ENCODE measurements at regions not wholly inside any gene's neighbourhood (a gene's known extent, or its start where the extent isn't known, plus 50 kb on each side); places are given as distances from the start of the nearest gene placed in this dataset.

- Histone ChIP-seq H3K4me1 (peaks cover 22 to 31% (median 24%) of the 10 kb centered on the region in 10 experiments), H3K4me3 (no peak overlapping the region), H3K27ac (no peak overlapping the region), H3K36me3 (no peaks in the 10 kb centered on the region), H3K4me2 (peak overlapping the region in 1 of 11 experiments; percentile 14; a peak in 2 of 22 replicates), H4K20me1 (peaks cover 0 to 36% (median 0%) of the 10 kb centered on the region in 11 experiments; a peak in 9 of 22 replicates), H3K27me3 (peaks cover 0 to 90% (median 14%) of the 10 kb centered on the region in 11 experiments; a peak in 13 of 22 replicates), H3K9me3 (replicated peaks in 1 of 11) (no peaks in the 10 kb centered on the region), H3K9ac (no peak overlapping the region)
- TF ChIP-seq Cebpa-rat (IDR thresholded peaks at IDR 0.05): no peak
These were observed 253.3 kb upstream of the AGAP1 start for GRCh38 chr2:235240574-235240973.

- peaks cover 23 to 34% (median 30%) of the 10 kb centered on the region in 10 experiments for H3K4me1 ChIP-seq
- peak overlapping the region; percentile 65 to 88 (median 75) for H3K4me2 ChIP-seq
- H3K27ac ChIP-seq: peak overlapping the region in 9 of 11 experiments; percentile 10 to 48 (median 38); a peak in 9 of 22 replicates
- peaks cover 0 to 95% (median 14%) of the 10 kb centered on the region in 11 experiments; a peak in 13 of 22 replicates for H3K27me3 ChIP-seq
- TF ChIP-seq Cebpa-rat (IDR thresholded peaks at IDR 0.05): peak in 3 of 11 experiments; percentile 26 to 38 (median 32); a peak in 4 of 22 replicates
- H3K9ac ChIP-seq: peak overlapping the region in 5 of 11 experiments; percentile 4 to 38 (median 19); a peak in 4 of 22 replicates
- H3K4me3 ChIP-seq: no peak overlapping the region
- peaks cover 0 to 11% (median 7%) of the 10 kb centered on the region in 11 experiments; a peak in 15 of 22 replicates for H3K9me3 ChIP-seq (replicated peaks in 1 of 11)
- peaks cover 0 to 36% (median 0%) of the 10 kb centered on the region in 11 experiments; a peak in 9 of 22 replicates for H4K20me1 ChIP-seq
- no peaks in the 10 kb centered on the region for H3K36me3 ChIP-seq
These were observed 249.3 kb upstream of the AGAP1 start for GRCh38 chr2:235244255-235245220.

DNA sequence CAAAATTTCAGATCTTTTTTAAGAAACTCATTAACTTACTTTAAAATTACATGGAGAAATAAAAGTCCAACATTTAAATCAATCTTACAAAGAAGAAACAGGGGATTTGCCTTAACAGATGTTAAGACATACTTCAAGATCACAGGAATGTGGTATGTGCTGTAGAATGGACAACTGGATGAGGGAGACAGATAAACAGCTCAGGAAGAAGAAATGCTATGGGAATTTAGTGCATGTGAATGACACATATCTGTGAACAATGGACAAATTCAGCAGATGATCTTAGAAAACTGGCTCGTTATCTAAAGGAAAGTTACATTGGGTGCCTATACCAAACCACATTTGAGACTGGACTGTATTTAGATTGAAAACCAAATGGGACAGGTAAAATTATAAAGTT lies 246.8 kb upstream of the AGAP1 start:
- Histone ChIP-seq H4K20me1 (peaks cover 0 to 31% (median 0%) of the 10 kb centered on the region in 11 experiments; a peak in 9 of 22 replicates), H3K36me3 (no peaks in the 10 kb centered on the region), H3K4me3 (no peak overlapping the region), H3K27ac (no peak overlapping the region), H3K9ac (no peak overlapping the region), H3K4me2 (no peak overlapping the region), H3K27me3 (peaks cover 0 to 83% (median 12%) of the 10 kb centered on the region in 11 experiments; a peak in 13 of 22 replicates), H3K9me3 (replicated peaks in 1 of 11) (peaks cover 0 to 15% (median 7%) of the 10 kb centered on the region in 11 experiments; a peak in 15 of 22 replicates), H3K4me1 (peaks cover 23 to 31% (median 28%) of the 10 kb centered on the region in 10 experiments)
- no peak for TF ChIP-seq Cebpa-rat (IDR thresholded peaks at IDR 0.05)

DNA sequence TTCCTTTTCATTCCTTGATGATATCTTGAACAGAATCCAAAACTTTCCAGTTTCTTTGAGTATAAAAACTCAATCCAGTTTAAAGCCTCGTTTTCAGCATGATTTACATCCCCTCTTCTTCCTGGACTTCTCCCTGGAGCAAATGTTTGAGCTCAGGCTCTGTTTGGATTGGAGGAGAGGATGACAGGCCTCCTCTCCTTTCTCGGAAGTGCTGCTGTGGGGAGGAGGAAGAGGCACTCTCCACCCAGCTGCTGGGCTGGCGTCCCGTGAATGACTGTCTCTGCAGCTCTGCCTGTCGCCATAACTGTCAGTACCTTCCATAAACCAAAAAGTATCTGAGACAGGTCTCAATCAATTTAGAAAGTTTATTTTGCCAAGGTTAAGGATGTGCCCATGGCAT lies 238.2 kb upstream of the AGAP1 start:
- Histone ChIP-seq H3K9ac (no peak overlapping the region), H3K36me3 (no peaks in the 10 kb centered on the region), H3K27ac (no peak overlapping the region), H3K4me2 (peak overlapping the region in 10 of 11 experiments; percentile 3 to 54 (median 36); a peak in 12 of 22 replicates), H3K9me3 (replicated peaks in 1 of 11) (peaks cover 0 to 4% (median 0%) of the 10 kb centered on the region in 11 experiments; a peak in 1 of 22 replicates), H3K4me1 (peaks cover 0 to 15% (median 12%) of the 10 kb centered on the region in 10 experiments; a peak in 12 of 20 replicates), H3K27me3 (peaks cover 0 to 40% (median 0%) of the 10 kb centered on the region in 11 experiments; a peak in 4 of 22 replicates), H4K20me1 (0 out of 22 replicates have a peak, but pooled peaks cover 0 to 3% (median 0%) of the 10 kb centered on the region in 11 experiments), H3K4me3 (no peak overlapping the region)
- no peak for TF ChIP-seq Cebpa-rat (IDR thresholded peaks at IDR 0.05)

DNA sequence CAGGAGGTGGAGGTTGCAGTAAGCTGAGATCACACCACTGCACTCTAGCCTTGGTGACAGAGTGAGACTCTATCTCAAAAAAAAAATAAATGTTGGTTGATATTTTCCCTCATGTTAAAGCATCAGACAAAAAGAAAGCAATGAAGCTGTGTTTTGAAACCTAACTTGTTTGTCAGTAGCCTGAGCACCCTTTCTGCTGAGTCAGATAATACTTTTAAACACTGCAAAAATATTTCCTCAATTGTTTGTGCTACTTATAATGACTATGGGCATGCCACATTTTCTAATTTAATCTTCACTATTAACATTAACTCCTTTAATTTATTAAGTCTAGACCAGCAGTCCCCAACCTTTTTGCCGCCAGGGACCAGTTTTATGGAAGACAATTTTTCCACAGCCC lies 236.3 kb upstream of the AGAP1 start:
- no peak overlapping the region for H3K4me3 ChIP-seq
- H3K4me1 ChIP-seq: peaks cover 0 to 21% (median 13%) of the 10 kb centered on the region in 10 experiments; a peak in 12 of 20 replicates
- peaks cover 0 to 44% (median 0%) of the 10 kb centered on the region in 11 experiments; a peak in 6 of 22 replicates for H3K27me3 ChIP-seq
- H3K9ac ChIP-seq: no peak overlapping the region
- TF ChIP-seq Cebpa-rat (IDR thresholded peaks at IDR 0.05): no peak
- H3K27ac ChIP-seq: no peak overlapping the region
- H3K4me2 ChIP-seq: no peak overlapping the region
- 0 out of 22 replicates have a peak, but pooled peaks cover 0 to 3% (median 0%) of the 10 kb centered on the region in 11 experiments for H4K20me1 ChIP-seq
- H3K9me3 ChIP-seq (replicated peaks in 1 of 11): peaks cover 0 to 6% (median 0%) of the 10 kb centered on the region in 11 experiments; a peak in 5 of 22 replicates
- H3K36me3 ChIP-seq: no peaks in the 10 kb centered on the region

DNA sequence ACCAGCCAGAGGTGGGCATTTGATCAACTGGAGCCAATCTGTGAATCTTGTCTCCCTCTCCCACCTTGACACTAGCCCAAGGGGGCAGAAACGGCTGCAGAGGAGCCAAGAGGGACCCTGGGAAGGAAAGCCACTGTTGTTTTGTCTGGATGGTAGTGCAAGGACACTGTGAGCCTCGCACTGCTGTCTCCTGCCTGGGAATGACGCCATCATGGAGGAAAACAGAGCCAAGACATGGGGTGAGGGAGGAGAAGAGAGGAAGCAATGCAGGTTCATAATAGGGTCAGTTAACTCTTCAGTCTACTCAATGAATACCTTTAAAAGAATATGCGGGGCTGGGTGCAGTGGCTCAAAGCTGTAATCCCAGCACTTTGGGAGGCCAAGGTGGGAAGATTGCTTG lies 231.1 kb upstream of the AGAP1 start:
- H3K36me3 ChIP-seq: no peaks in the 10 kb centered on the region
- H3K27ac ChIP-seq: no peak overlapping the region
- H3K4me1 ChIP-seq: peaks cover 22 to 53% (median 44%) of the 10 kb centered on the region in 10 experiments
- TF ChIP-seq Cebpa-rat (IDR thresholded peaks at IDR 0.05): no peak
- no peak overlapping the region for H3K4me3 ChIP-seq
- H3K9me3 ChIP-seq (replicated peaks in 1 of 11): peaks cover 0 to 8% (median 0%) of the 10 kb centered on the region in 11 experiments; a peak in 4 of 22 replicates
- no peak overlapping the region; a peak in 2 of 22 replicates for H3K4me2 ChIP-seq
- H3K27me3 ChIP-seq: peaks cover 0 to 48% (median 0%) of the 10 kb centered on the region in 11 experiments; a peak in 6 of 22 replicates
- no peaks in the 10 kb centered on the region for H4K20me1 ChIP-seq
- H3K9ac ChIP-seq: no peak overlapping the region

- no peaks in the 10 kb centered on the region for H3K36me3 ChIP-seq
- peaks cover 0 to 48% (median 0%) of the 10 kb centered on the region in 11 experiments; a peak in 6 of 22 replicates for H3K27me3 ChIP-seq
- no peak overlapping the region for H3K4me3 ChIP-seq
- H4K20me1 ChIP-seq: no peaks in the 10 kb centered on the region
- peak overlapping the region in 2 of 11 experiments; percentile 13 to 20; a peak in 2 of 22 replicates for H3K27ac ChIP-seq
- TF ChIP-seq Cebpa-rat (IDR thresholded peaks at IDR 0.05): no peak
- peaks cover 29 to 60% (median 51%) of the 10 kb centered on the region in 10 experiments for H3K4me1 ChIP-seq
- peaks cover 0 to 8% (median 0%) of the 10 kb centered on the region in 11 experiments; a peak in 4 of 22 replicates for H3K9me3 ChIP-seq (replicated peaks in 1 of 11)
- H3K9ac ChIP-seq: 0 out of 22 replicates have a peak overlapping the region, but pooled peaks of 1 of the 11 experiments have one; percentile 3
- H3K4me2 ChIP-seq: peak overlapping the region in 10 of 11 experiments; percentile 36 to 87 (median 59); a peak in 20 of 22 replicates
These were observed 230.4 kb upstream of the AGAP1 start for GRCh38 chr2:235263205-235264120.
